Right atrium auricular region (tissue), 2 donors: ENCODE measurements at regions not wholly inside any gene's neighbourhood (a gene's known extent, or its start where the extent isn't known, plus 50 kb on each side); places are given as distances from the start of the nearest gene placed in this dataset.

ENCODE experiments used
- DNase-seq: peaks from one replicate; pipeline ENCODE4 v3.0.0-alpha.2; 2019; ENCODE audit warnings: low spot score
- H3K27ac ChIP-seq, 2 donors: fragments of 200-600 bp; sonication (generic); 1 replicate in 1 of 2; 2 replicates in 1 of 2; pipeline ENCODE4 v1.5.1; 2016 to 2019
- H3K27me3 ChIP-seq, 2 donors: fragments of 200-600 bp; sonication (generic); one replicate each; pipeline versions ENCODE4 v1.5.1 to v1.6.0; 2017 to 2019
- H3K36me3 ChIP-seq: fragments of 200-600 bp; sonication (generic); one replicate; pipeline ENCODE4 v1.5.1; 2016
- H3K4me1 ChIP-seq, 2 donors: fragments of 200-600 bp; sonication (generic); one replicate each; pipeline versions ENCODE4 v1.5.1 to v1.6.0; 2017 to 2019
- H3K4me3 ChIP-seq, 2 donors: fragments of 200-600 bp; sonication (generic); 1 replicate in 1 of 2; 2 replicates in 1 of 2; pipeline ENCODE4 v1.5.1; 2017 to 2019; ENCODE audit warnings: mild to moderate bottlenecking in 1 of 2, moderate library complexity in 1 of 2
- H3K9me3 ChIP-seq, 2 donors: fragments of 200-600 bp; sonication (generic); one replicate each; pipeline ENCODE4 v1.5.1; 2019
- TF ChIP-seq, protein P1 (sequence below), 2 donors: fragments of 200-600 bp; sonication (generic); IDR thresholded peaks; one replicate each; pipeline ENCODE4 v1.5.1; 2019; ENCODE audit warnings: antibody characterized with exemption in 2 of 2

DNA sequence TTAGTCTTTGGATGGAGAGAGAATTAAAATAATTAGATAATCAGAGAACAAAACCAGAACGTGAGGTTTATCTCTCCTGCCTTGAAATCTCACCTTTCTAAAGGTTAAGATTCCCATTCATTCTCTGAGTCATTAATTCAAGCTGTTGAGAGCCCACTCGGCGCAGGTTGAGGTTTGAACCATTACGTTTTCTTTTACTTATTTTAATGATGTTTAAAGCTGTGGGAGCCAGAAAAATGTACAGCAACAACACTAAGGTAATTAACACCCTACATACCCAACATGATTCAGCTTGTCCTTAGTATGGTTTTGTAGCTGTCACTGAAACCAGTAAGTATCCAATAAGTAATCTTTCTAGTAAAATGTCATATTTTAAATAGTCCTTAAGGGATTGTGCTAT, 153.0 kb upstream of the ANK3 start:
- TF ChIP-seq, protein P1, sequence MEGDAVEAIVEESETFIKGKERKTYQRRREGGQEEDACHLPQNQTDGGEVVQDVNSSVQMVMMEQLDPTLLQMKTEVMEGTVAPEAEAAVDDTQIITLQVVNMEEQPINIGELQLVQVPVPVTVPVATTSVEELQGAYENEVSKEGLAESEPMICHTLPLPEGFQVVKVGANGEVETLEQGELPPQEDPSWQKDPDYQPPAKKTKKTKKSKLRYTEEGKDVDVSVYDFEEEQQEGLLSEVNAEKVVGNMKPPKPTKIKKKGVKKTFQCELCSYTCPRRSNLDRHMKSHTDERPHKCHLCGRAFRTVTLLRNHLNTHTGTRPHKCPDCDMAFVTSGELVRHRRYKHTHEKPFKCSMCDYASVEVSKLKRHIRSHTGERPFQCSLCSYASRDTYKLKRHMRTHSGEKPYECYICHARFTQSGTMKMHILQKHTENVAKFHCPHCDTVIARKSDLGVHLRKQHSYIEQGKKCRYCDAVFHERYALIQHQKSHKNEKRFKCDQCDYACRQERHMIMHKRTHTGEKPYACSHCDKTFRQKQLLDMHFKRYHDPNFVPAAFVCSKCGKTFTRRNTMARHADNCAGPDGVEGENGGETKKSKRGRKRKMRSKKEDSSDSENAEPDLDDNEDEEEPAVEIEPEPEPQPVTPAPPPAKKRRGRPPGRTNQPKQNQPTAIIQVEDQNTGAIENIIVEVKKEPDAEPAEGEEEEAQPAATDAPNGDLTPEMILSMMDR (IDR thresholded peaks at IDR 0.05): no peak
- DNase-seq: no peak
- no peaks in the 10 kb centered on the region for H3K9me3 ChIP-seq
- H3K4me3 ChIP-seq: no peak overlapping the region
- no peaks in the 10 kb centered on the region for H3K36me3 ChIP-seq
- no peak overlapping the region for H3K27ac ChIP-seq
- no peaks in the 10 kb centered on the region for H3K27me3 ChIP-seq
- peaks cover 4 to 20% of the 10 kb centered on the region in 2 donors for H3K4me1 ChIP-seq

DNA sequence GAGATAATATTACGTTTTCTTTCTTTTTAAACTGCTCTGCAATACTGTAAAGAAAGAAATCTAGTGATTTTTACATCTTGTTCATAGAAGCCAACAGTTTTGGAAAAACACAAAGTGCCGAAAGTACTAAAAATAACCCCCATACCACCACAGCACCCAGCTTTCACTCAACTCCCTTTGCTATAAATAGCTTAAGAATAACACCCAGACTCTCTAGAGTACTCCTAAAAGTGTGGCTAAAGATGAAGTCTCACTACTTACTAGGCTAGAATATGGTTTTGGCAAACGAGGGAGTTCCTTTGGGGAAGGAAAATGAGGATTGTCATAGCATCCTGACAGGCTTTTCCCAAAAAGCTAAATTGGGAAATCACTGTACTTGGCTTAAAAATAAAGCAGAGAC, 151.8 kb upstream of the ANK3 start:
- H3K36me3 ChIP-seq: no peaks in the 10 kb centered on the region
- no peaks in the 10 kb centered on the region for H3K9me3 ChIP-seq
- H3K4me3 ChIP-seq: no peak overlapping the region
- peak overlapping the region; percentile 17 to 20 for H3K27ac ChIP-seq
- TF ChIP-seq, protein P1 (IDR thresholded peaks at IDR 0.05): no peak
- H3K27me3 ChIP-seq: no peaks in the 10 kb centered on the region
- DNase-seq: no peak
- peaks cover 4 to 20% of the 10 kb centered on the region in 2 donors for H3K4me1 ChIP-seq

DNA sequence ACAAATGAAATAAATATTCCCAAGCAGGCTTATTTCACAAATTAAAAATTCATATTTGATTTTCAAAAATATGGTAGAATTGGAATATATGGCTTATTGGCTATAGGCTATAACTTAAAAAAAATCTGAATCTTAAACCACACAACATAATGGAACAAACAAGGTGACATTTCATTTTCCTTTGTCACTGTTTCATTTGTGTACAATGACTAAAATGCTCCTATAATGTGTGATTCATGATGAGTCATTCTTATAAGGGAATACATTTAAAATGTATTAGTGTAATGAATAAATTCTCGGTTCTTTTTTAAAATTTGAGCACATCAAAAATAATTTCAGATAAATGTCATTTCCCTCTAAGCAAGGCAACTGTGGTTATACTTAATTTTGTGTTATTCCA, 148.0 kb upstream of the ANK3 start:
- Histone ChIP-seq H3K27me3 (no peaks in the 10 kb centered on the region), H3K36me3 (no peaks in the 10 kb centered on the region), H3K4me3 (no peak overlapping the region), H3K4me1 (peaks cover 4 to 12% of the 10 kb centered on the region in 2 donors), H3K9me3 (no peaks in the 10 kb centered on the region), H3K27ac (no peak overlapping the region)
- TF ChIP-seq, protein P1 (IDR thresholded peaks at IDR 0.05): no peak
- no peak for DNase-seq

DNA sequence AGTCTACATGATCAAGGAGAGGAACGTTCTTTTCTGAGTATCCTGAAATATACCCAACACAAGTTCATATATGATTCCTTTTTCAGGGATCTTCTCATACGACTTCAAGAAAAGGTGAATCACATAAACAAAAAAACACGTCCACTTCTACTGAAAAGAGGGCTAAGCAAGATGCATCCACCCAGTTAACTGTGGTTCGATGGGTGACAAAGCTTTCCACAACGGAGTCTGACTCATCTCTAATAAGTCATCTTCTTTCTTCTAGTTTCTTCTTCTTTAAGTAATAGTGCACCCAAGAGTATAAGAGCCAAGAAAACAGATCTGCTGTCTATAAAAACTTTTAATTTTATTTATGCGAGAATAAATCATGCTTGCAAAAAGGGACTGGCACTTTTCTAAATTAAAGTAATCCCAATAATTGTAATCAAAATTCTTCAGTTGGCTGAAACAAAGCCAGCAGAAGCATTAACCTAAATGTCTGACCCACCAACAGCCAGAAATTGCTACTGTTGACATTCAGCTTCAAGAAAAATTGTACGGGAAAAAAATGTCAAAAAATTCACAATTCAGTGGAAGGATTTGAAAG, 146.9 kb upstream of the ANK3 start:
- H3K27ac ChIP-seq: no peak overlapping the region
- H3K4me3 ChIP-seq: no peak overlapping the region
- no peaks in the 10 kb centered on the region for H3K36me3 ChIP-seq
- no peaks in the 10 kb centered on the region for H3K9me3 ChIP-seq
- peaks cover 4 to 12% of the 10 kb centered on the region in 2 donors for H3K4me1 ChIP-seq
- no peak for DNase-seq
- no peaks in the 10 kb centered on the region for H3K27me3 ChIP-seq
- TF ChIP-seq, protein P1 (IDR thresholded peaks at IDR 0.05): no peak

DNA sequence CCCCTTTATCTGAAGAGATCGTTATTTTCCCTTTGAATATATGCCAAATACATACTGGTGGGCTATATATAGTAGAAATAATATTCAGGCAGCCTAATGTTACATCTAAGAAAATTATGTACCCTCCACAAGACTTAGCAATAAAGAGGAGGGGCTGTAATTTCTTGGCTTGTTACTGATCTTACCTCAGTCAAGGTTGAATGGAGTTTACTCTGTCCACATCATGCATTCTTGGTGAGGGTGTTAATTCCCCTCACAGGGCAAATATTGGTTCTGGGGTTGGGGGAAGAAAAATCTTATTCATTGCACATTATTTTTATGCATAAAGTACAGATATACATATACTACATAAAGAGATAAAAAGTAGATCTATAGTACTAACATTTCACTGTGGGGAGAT, 145.8 kb upstream of the ANK3 start:
- peaks cover 0 to 7% of the 10 kb centered on the region in 2 donors for H3K4me1 ChIP-seq
- TF ChIP-seq, protein P1 (IDR thresholded peaks at IDR 0.05): no peak
- H3K9me3 ChIP-seq: no peaks in the 10 kb centered on the region
- no peak for DNase-seq
- H3K4me3 ChIP-seq: no peak overlapping the region
- H3K36me3 ChIP-seq: no peaks in the 10 kb centered on the region
- no peak overlapping the region for H3K27ac ChIP-seq
- H3K27me3 ChIP-seq: no peaks in the 10 kb centered on the region

DNA sequence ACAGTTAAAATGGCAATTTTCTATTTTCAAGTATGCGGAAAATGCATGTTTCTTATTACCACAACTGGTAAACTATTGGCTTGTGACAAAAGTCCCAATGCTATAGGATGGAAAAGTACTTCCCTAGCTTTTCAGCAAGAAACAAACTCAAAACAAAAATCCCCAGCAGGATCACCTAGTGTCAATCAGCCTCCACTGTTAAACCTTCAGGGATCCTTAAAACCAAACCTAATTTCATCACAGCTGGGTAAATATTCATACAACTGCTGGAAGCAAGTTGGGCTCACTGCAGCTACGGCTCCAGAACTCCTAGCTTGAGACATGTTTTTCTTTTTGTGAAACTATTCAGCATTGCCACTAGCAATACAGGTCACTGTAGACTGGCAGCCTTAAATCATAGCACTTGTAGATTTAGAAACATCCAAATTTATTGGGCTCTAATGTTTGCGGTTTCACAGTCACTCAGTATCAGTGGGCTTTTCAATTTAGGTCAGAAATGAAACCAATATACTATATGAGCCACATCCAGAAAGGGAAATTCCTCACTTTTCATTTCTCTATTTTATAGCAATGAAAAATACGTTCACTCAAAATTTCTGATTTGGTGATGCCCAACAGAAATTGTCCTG, 145.2 kb upstream of the ANK3 start:
- TF ChIP-seq, protein P1 (IDR thresholded peaks at IDR 0.05): no peak
- Histone ChIP-seq H3K27ac (no peak overlapping the region), H3K4me1 (peaks cover 0 to 7% of the 10 kb centered on the region in 2 donors), H3K9me3 (no peaks in the 10 kb centered on the region), H3K27me3 (no peaks in the 10 kb centered on the region), H3K36me3 (no peaks in the 10 kb centered on the region), H3K4me3 (no peak overlapping the region)
- DNase-seq: no peak
